HG02610 (cell line): ENCODE measurements at regions not wholly inside any gene's neighbourhood (a gene's known extent, or its start where the extent isn't known, plus 50 kb on each side); places are given as distances from the start of the nearest gene placed in this dataset.
A peak's percentile ranks its signal among the peaks of the same experiment; 100 is the strongest.
"Not testable (repeated sequence)": the region's sequence is repeated elsewhere in the genome, so short reads cannot be mapped to it uniquely, and the experiment has no call there.

Source experiments
- ATAC-seq: cut with Tn5 transposase; IDR thresholded peaks from one replicate; pipeline ENCODE4 v1.9.1; 2021; ENCODE audit warnings: mild to moderate bottlenecking, moderate library complexity; ENCODE audit not compliant: unreplicated experiment

DNA sequence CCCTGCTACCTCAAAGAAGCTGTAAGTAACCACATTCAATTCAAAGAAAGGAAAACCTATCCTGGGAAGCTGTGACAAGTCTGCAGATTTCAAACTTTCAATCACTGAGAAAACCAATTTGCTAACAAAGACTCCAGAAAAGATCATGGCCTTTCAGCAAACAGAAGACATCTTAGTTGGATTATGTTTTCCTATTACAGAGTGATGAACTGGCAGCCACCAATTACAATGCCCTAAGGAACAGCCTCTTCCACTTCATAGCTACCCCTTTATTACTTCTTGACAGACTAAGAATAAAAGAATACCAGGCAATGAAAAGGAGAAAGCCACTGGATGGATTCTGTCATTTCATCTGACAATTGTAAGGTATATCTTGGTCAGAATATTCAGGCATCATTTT is 128.2 kb upstream of the RASEF start:
- ATAC-seq = no peak

DNA sequence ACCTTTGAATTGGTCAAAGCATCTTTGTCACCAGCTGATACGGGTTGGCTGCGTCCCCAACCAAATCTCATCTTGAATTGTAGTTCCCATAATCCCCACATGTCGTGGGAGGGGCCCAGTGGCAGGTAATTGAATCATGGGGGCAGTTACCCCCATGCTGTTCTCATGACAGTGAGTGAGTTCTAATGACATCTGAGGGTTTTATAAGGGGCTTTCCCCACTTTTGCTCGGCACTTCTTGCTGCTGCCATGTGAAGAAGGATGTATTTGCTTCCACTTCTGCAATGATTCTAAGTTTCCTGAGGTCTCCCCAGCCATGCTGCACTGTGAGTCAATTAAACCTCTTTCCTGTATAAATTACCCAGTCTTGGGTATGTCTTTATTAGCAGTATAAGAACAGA is 126.1 kb upstream of the RASEF start:
- not testable (repeated sequence) for ATAC-seq

DNA sequence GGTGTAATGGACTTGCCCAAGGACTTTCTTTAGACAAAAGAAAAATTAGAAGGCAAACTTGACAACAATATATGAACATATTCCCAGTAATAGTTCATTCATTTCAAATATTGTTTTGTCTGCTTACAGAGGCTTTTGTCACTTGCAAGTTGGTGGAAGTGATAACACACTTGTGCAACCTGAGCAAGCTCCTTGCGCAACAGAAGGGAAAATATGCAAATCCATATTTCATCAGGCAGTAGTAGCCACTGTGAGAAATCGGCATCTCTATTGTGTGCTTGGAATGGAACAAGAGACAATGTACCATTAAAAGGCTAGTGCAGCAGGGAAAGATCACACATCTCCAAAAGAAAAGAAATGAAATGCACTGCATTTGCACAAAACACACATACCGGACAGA is 125.3 kb upstream of the RASEF start:
- no peak for ATAC-seq

DNA sequence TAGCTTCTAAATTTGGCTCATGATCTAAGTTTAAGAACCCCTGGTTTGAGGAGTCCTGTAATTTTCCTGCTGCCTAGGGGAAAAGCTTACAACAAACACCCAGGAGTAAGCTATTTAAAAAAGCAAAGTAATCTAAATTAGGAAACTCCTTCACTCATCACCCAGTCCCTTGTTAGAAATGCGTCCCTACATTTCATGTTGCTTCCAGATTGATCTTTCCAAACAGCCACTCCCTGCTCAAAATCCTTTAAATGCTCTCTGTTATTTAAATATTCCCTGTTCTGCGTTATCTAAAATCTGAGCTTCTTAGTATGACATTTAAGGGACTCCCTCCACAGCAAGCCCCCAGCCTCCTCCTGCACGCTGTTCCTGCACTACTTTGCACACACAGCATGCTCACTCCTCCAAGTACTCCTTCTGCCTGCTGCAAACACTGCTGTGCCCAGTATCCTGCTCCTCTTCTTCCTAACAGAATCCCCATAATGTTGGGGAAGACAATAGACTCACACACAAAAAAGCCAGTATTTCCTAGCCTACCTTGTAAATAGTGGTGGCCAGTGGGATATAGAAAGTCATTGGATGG is 123.3 kb upstream of the RASEF start:
- ATAC-seq = no peak

DNA sequence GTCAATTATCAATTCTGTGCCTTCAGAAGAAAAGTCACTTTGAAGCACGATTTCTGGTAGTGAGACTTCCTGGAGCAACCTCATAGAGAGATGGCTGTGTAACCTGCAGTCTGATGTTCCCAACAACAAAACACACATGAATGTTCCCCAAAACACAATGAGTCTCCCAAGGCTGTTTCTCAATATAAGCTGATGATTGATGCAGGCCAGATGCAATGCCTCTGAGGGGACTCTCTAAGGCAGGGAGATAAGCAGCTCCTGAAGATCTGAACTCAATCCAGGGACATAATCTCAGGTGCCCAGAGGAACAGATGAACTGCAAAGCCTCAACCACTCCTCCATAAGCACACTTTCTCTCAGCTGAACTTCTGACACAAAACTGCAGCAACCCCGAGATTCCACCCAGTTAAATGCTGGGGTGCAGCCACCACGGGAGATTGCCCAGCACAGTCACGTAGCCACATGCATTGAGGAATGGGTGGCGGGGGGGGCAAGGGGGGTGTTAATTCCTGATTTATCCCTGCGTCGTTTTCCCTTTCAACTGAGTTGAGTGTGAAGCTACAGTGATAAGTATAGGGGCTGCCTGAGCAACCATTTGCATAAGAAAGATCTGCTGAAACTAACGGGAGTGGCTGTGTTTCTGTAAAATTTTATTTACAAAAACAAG is 122.7 kb upstream of the RASEF start:
- ATAC-seq = no peak

DNA sequence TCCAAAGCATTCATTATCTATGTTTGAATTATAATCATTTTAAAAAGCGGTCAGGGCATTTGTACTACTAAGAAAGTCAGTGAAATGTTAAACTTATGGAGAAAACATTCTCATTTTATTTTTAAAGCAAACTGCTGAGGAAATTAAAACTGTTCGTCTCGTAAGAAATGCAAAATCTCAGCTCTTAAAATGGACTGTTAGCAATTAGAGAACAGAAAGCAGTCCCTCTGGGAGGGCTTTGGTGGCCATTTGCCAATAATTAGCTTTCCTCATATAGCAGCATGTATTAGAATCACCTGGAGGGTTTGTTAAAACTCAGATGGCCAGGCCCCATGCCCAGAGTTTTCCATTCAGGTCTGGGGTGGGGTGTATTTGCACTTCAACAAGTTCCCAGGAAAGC is 120.7 kb upstream of the RASEF start:
- no peak for ATAC-seq

DNA sequence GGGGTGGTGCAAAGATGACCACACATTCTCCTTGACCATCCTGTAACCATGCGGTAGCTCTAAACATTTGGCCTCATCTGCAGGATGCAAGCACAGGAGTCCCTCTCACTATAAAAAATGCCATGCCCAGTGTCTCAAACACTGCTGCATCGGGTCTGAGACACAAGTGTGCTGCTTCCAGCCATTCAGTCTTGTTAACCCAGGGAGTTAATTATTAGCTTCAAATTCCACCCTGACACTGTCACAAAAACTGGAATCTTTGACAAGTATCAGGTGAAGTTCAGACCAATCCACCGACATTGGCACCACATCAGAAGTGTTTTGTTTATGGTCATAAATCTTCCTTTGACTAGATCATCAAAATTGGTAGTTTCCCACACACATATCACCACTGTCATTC is 119.1 kb upstream of the RASEF start:
- ATAC-seq = no peak

DNA sequence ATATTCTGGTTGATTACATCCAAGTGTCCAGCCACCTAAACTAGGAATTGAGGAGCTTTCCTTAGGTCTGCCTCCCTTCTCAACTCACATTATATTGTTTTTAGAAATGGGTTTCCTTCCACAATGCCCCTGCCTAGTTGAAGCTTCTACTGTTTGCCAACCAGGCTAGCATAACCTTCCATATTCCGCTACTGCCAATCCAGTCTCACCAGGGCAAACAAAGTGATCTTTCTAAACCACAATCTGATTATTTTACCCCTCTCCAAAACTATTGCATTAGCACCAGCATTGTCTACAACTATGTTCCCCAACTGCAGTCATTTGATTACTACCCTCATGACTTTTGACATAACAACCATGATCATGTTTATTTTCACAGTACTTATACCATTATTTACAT is 115.8 kb upstream of the RASEF start:
- no peak for ATAC-seq

DNA sequence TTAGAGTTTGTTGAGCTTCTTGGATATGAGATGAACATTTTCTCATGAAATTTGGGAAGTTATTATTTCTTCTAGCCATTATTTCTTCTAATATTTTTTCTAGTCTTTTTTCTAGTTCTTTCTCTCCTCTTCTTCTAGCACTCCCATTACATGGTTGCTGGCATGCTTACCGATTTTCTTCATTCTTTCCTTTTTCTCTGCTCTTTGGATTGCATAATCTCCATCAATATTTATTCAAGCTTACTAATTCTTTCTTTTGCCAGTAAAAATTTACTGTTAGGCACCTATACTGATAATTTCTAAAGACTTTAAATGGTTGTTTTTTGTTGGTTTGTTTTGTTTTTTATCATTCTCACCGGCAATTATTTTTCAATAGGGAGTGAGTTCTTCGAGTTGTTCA is 114.8 kb upstream of the RASEF start:
- no peak for ATAC-seq

DNA sequence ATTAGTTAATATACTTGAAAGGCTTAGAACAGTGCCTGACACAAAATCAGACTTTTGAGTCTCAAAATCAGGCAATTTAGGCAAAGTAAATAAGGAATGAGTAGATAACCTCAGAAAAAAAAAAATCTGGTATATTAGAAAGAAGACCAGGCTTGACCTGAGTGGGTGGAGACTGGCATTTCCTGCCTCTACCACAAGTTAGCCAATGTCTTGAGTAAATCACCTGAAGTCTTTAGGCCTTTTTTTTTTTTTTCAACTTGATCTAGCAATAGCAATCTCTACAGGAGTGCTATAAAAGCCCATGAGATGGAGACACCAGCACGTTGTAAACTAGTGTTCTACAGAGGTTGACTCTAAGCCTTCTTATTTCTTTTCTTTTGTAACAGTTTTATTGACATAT is 104.2 kb upstream of the RASEF start:
- ATAC-seq = no peak

DNA sequence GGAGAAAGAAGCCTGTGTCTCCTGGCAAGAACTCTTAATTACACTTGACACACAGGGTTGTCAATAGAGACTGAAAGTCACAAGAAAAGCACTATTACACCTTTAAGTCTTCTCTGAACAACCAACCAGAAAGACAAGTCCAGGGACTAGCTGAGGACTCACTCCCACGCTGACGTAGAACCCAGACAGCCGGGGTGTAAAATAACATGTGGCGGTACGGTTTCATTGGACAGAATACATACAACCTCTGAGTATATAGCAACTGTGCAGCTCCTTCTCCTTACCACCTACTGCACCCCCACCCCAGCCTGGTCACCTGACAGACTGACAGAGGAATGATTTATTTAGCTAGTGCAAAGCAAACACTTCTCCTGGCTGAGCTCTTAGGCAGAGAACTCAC is 103.4 kb upstream of the RASEF start:
- no peak for ATAC-seq

DNA sequence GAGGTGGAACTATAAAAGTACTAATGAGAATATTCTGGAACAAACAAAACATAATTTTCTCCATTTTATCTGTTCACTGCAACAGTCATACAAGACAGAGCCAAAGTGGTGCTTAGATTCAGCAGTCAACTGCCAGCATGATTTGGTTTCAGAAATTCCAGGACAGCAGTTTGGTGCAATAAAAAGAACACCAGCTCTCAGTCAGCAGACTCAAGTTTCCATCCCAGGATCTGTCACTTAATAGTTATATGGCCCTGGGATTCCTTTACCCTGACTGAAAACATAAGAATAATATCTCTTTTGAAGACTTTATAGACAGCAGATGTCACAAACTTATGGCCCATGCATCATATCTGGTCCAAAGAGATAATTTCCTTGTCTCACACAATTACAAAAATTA is 92.8 kb upstream of the RASEF start:
- ATAC-seq = no peak

DNA sequence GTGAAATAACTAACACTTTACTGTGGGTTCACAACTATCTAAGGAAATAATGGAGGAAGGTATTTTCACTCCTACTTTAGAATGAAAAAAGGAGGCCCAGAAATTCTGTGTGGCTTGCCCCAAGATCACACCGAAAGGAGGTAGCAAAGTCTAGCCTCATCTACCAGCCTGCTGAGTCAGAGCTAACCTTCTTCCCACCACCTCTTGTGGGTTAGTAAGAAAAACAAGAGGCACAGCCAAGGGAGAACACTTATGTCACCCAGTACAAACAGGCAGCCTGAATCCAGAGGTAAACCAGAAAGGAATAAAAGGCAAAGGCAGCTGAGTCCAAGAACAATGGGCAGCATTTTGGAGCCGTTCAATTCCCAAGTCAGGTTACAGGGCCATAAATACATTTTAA is 91.9 kb upstream of the RASEF start:
- ATAC-seq = peak; percentile 41

DNA sequence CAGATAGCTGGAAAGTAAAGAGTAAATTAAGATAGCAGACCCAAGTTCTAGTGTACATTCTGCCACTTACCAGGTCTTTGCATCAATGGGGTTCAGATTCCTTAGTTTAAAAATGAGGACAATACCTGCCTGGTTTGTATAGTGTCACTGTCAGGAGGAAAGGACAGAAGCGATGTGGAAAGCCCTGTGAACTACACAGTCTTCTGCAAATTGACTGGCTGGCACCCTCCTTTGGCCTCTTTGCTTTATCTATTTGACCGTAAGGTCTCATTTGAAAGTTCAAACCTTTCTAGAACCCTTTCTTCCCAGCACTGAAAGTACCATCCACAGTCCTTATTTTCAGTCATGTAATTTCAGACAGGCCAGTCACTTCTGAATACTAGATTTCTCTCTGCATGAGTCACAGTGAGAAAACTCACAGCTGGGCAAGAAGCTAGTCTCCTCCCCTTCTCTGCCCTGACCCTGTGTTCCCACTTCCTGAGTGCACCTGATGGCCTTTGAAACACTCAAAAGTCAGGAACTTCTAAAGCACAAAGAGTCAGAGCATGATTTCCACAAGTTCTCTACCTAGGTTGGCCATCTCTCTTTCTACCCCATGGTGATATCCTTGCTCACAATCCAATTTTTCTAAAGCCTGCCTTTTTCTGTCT is 91.3 kb upstream of the RASEF start:
- peak; percentile 98 for ATAC-seq

DNA sequence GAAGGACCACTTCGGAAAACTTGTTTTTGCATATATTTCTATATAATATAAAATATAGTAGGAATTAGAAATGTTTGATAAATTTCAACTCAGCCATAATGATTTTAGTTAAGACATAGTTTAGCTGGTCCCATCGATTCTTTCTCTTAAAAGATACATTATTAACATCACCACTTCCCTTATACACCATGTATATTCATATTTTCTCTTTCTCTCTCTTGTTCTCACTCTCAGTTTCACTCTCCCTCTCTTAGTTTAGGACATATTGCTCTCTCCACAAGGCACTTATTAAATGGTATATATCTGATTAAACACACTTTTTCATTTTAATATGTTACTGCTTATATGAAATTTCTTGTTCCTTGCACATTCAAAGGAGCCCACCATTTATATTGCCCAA is 90.1 kb upstream of the RASEF start:
- no peak for ATAC-seq

DNA sequence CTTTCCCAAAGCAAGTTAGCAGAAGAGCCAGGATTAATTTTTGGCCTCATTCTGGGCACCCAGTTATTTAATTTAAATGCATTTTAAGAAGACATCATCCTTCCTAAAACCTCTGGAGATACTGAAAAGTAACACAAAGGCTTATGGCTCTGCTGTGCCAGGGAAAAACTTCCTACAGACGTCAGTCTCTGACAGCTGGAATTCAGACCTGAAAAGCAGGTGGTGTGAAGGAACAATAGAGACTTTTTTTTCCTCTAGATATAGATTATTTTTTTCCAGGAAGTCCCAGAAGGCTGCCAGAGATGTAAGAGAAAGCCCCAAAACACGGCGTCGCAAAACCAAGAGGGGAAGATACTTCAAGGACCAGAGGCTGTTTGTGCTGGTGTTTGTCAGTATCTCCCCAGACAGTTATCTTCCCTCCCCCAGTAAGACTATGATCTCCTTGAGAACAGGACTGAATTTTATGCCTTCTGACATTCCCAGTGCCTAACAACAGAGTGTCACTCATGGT is 88.7 kb upstream of the RASEF start:
- ATAC-seq = no peak

DNA sequence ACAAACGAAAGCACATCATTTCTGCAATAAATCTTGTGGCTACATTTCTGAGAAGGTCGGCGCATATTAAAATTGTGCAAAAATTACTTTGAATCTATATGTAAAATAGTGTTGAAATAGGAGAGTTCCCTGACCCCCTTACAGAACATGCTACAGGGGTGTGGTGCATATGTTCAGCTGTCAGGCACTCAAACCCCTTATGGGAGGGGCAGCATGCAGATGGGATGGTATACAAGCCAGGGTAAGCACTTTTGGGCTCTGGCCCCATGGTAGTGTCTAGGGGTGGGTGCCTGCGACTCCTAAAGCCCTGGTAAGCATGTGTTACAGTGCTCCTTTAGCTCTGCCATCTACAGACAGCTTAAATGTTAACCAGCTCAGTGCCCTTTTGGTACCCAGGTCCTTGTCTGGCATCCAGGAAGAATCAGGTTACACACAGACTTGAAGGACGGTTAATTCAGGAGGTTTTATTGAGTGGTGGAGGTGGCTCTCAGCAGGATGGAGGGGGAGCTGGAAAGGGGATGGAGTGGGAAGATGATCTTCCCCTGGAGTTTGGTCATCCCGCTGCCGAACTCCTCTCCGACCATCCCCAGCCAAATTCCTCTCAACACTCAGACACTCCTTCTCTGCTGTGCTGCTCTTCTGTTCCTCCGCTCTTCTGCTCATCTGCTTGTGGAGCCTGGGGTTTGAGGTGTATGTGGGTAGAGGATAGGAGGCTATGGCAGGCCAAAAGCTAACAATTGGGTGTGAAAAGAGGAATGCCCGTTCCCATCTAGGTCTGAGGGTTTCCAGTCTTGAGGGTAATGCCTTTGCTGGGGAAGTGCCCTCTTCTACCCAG is 84.6 kb upstream of the RASEF start:
- no peak for ATAC-seq

DNA sequence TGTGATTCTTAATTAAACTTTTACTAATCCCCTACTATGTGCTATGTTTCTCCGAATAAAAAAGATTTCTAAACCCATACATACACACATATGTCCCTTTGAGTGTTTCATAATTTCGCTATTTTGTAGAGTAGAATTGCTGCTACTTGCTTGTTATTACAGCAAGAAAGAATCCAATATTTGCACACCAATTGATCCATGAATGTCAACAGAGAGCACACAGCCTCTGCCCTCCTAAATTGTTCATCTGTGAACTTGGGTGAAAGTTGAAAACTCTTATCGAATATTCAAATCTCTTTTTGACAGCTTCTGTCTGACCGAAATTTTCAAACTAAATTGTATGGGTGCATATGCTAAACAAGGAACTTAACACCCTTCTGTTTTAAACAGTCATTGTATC is 83.4 kb upstream of the RASEF start:
- ATAC-seq = no peak

DNA sequence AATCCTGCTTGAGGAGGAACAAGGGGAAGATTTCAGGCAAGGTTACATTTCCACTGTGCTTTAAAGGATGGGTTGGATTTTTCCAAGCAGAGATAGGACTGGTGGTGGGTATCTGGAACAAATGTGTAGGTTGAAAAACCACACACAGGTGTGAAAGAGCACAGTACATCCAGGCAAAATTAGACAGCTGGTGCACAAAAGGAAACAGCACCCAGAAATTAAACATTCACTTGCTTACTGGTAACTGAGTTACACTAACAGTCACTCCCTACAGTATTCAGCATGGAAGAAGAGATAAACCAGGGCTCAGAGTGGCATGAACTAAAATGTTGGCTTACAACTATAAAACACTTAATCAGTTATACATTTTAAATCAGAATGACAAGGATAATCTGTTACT is 81.5 kb upstream of the RASEF start:
- ATAC-seq = no peak

DNA sequence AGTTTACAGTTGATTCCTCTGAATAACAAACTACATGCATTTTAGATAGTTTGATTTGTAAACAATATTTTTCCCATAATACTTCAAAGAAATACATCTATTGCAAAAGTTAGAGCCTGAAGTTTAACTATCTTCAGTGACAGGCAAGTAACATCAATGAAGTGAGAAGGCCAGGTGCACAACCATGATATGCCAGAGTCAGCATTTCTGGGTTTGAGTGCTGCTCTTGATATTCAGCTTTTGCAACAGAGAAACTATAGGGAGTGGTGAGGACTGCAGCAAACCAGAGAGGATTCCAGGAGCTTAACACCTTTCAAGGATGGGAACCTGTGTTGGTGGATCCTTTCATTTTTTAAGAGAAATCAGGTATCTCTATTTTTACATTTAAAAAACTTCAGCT is 79.4 kb upstream of the RASEF start:
- no peak for ATAC-seq

DNA sequence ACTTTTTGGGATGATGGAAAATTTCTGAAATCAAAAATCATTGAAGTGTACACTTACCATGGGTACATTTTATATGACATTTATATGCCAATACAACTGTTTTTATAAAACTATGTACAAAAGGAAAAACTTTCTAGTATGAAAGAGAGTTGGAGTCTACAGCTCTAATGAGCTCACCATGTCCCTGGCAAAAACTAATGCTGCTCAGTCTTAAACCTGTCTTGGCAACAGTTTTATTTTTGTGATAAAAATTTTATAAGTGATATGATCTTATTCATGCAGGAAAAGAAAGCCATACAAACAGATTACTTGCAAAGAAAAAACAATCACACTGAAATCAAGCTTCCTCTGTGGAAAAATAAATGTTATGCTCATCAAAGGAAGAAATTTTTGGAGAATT is 78.9 kb upstream of the RASEF start:
- ATAC-seq = no peak

DNA sequence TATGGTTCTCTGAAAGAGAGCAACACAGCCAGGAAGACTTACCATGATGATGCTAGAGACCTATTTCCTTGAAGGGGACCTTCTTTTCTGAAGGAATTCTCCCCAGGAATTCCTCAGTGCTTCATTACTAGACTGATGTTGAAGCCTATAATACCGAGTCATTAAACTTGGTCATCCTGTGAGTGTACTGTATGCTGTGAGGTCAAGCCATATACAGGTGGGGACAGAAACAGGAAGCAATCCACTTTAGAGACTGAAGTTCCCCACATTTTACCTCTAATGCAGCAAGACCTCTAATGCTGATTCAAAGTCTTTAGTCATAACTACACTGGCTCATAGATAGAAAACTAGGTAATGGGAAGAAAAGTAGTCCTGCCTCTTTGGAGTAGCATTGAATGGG is 77.1 kb upstream of the RASEF start:
- no peak for ATAC-seq
